GM19238 (cell line): ENCODE measurements at regions not wholly inside any gene's neighbourhood (a gene's known extent, or its start where the extent isn't known, plus 50 kb on each side); places are given as distances from the start of the nearest gene placed in this dataset.
"Not testable (repeated sequence)": the region's sequence is repeated elsewhere in the genome, so short reads cannot be mapped to it uniquely, and the experiment has no call there.

Experiments
- DNase-seq: peaks from one replicate; pipeline ENCODE4 v3.0.0; 2011; ENCODE audit warnings: low spot score; ENCODE audit not compliant: insufficient read length

- DNase-seq = no peak
These were observed 158.1 kb upstream of the ZNF184 start for GRCh38 chr6:27630727-27631608.

- no peak for DNase-seq
These were observed 151.9 kb upstream of the ZNF184 start for GRCh38 chr6:27624694-27625262.

GRCh38 chr6:27623103-27623502 is 150.2 kb upstream of the ZNF184 start:
- no peak for DNase-seq

- no peak for DNase-seq
These were observed 146.5 kb upstream of the ZNF184 start for GRCh38 chr6:27619436-27619835.

- DNase-seq = no peak
These were observed 145.1 kb upstream of the ZNF184 start for GRCh38 chr6:27617700-27618689.

- DNase-seq = no peak
These were observed 144.3 kb upstream of the ZNF184 start for GRCh38 chr6:27617046-27617687.

- DNase-seq = no peak
These were observed 143.6 kb upstream of the ZNF184 start for GRCh38 chr6:27616328-27617045.

GRCh38 chr6:27611451-27611850 is 138.5 kb upstream of the ZNF184 start:
- no peak for DNase-seq

GRCh38 chr6:27608916-27609883 is 136.3 kb upstream of the ZNF184 start:
- DNase-seq = no peak

- no peak for DNase-seq
These were observed 132.8 kb upstream of the ZNF184 start for GRCh38 chr6:27605401-27606342.

- no peak for DNase-seq
These were observed 132.1 kb upstream of the ZNF184 start for GRCh38 chr6:27604986-27605385.

- no peak for DNase-seq
These were observed 128.9 kb upstream of the ZNF184 start for GRCh38 chr6:27601668-27602254.

GRCh38 chr6:27599859-27600532 is 127.1 kb upstream of the ZNF184 start:
- no peak for DNase-seq

- not testable (repeated sequence) for DNase-seq
These were observed 124.2 kb upstream of the ZNF184 start for GRCh38 chr6:27597031-27597567.

- no peak for DNase-seq
These were observed 121.0 kb upstream of the ZNF184 start for GRCh38 chr6:27593861-27594260.

- no peak for DNase-seq
These were observed 120.4 kb upstream of the ZNF184 start for GRCh38 chr6:27593200-27593818.
